ENCODE measurements at regions not wholly inside any gene's neighbourhood (a gene's known extent, or its start where the extent isn't known, plus 50 kb on each side); places are given as distances from the start of the nearest gene placed in this dataset.

DNA sequence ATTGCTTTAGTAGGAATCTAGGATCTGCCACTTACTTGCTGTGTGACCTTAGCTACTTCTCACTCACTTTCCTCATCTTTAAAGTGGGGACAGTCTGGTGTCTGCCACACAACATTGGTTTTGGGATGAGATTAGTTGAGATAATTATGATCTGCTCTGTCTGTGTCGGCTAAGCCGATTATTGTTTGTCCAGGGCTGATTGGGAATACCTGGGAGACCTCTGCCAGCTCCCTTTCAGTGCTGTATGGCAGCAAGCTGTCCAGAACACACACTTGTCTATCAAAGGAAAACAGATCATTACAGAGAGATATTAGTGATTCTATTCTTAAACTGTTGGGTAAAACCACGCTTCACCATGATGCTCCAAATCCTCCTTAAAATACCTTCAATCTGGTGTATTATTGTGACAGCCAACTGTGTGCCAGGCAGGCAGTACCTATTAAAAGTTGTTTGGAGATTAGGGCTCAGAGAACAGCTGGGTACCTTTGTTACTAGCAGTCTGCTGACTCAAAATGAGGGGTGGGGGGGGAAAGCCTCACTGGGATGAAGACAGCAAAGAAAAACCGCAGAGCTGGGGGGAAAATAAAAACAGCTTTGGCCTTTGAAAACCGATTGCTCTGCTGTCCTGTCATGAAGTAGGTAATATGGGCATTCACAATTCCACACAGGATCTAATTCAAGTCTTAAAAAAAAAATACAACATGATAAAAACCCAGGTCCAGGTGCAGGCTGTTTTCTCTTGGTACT, 458.4 kb upstream of the C9orf72 start:
- peak; percentile 49 for DNase-seq

DNA sequence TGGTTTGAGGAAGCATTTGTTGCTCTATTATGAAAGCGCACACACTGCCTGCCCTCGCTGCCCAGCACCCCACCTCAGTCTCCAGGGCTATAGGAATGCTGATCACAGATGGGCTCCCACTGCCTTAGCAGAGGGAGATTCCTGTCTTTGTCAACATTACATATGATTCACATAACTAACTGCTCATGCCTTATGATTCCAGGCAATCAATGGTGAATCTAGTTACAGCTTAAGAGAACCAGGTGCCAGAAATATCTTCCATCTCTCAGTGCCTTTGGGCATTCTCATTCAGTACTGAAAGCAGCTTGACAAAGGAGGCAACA, 458.9 kb upstream of the C9orf72 start:
- DNase-seq: no peak

GRCh38 chr9:28034242-28034641, 461.0 kb upstream of the C9orf72 start:
- DNase-seq: no peak

DNA sequence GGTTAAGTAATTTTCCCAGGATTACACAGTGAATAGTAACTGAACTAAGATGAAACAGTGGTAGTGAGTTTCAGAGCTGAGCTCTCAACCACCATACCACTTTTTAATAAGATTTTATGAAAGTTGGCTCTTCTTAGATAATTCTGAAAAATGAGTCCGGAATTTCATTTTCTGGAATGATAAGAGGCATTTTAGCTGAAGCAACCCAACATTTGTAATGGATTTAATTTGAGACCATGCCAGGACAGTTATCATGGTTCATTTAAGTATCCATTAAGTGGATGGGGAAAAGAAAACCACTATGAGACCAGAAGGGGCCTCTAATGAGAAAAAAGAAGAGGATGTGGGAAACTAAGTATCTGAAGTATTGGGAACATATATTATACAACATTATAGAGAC, 464.7 kb upstream of the C9orf72 start:
- DNase-seq: no peak

DNA sequence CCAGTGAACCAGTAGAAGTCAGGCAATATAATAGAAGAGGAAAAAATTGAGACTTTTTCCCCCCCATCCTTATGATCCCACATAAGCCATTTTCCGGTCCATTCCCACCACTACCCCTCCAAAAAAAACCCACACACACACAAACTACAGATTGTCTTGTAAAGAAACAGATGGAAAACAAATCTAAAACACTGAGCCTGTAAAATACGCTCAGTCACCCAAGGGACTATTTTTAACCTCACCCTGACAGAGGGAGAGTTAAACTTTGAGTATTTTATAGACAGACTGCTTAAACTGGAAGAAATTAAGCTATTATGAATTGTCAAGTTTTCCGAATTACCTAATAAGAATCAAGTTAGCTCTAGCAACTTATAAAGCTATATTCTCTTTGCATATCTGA, 471.8 kb upstream of the C9orf72 start:
- no peak for DNase-seq

DNA sequence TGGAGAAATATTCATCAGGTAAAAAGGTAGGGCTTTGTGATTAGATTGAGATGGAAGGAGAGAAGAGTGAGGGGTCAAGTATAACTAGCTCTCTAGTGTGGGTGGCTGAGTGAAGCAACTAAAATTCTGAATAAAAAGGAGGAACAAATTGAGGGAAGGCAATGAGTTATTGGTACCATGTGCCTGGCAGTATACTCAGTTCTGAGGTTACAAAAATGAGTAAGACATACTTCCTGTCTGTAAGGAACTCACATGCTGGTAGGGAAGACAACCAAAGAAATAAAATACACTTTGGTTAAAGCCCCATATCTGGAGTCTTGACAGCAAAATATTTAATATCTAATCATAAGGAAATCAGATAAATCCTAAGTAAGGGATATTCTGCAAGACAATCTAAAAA, 476.8 kb upstream of the C9orf72 start:
- no peak for DNase-seq

- no peak for DNase-seq
These were observed 477.7 kb upstream of the C9orf72 start for GRCh38 chr9:28050941-28051340.

DNA sequence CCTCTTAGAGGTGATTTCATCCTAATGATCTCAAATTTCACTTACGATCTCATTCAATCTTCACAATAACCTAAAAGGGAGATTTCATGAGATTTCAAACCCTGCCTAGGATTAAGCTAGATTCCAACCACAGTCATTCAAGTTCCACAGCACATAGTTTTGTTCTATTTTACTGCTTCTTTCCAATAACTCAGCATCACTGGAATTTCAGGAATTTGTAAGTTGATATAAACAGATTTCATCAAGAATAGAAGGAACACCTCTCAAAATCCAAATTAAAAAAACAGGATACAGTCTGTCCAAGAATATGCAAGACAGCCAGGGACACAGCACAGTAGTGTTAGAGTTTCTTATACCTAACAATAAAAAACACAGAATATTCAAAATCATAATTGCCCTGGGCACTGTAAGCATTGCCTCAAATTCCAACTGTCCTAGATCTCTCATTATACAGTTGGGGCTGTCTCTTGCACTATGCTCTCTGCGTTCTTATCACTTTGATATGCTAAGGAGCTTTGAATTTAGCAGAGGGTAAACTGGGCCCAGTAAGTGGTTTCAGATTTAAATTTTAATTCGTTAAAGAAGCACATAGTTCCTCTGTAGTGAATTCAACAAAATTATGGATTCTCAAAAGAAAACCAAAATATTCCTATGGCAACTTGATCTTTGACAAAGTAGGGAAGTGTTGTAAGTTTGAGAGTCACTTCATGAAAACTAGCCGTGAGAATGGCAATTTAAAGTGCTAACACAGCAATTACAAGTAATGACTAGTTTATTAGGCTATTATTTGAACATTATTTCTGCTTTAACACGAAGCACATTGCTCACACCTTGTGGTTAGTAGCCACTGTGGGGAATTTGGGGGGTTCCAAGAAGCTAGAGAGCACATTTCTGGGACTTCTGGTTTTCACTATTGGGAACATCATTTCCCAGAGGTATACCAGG, 478.6 kb upstream of the C9orf72 start:
- DNase-seq: no peak

- no peak for DNase-seq
These were observed 480.0 kb upstream of the C9orf72 start for GRCh38 chr9:28053096-28053777.

GRCh38 chr9:28056006-28056405, 482.7 kb upstream of the C9orf72 start:
- no peak for DNase-seq

- DNase-seq: no peak
These were observed 483.2 kb upstream of the C9orf72 start for GRCh38 chr9:28056466-28056865.

DNA sequence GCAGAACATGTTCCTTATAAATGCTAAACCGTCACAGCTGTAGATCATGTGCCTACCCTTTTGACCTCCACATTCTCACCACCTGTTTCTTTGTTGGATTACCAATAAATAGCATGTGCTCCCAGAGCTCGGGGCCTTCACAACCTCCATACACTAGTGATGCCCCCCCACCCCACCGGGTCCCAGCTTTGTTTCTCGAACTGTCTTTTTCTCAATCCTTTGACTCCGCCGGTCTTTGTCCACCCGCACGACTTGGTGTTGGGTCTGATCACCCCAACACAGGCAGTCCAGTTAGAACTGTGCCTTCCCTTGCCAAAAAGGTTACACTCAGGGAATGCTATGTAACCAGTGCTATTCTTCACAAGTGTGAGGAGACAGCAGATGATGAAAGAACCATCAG, 485.9 kb upstream of the C9orf72 start:
- no peak for DNase-seq

DNA sequence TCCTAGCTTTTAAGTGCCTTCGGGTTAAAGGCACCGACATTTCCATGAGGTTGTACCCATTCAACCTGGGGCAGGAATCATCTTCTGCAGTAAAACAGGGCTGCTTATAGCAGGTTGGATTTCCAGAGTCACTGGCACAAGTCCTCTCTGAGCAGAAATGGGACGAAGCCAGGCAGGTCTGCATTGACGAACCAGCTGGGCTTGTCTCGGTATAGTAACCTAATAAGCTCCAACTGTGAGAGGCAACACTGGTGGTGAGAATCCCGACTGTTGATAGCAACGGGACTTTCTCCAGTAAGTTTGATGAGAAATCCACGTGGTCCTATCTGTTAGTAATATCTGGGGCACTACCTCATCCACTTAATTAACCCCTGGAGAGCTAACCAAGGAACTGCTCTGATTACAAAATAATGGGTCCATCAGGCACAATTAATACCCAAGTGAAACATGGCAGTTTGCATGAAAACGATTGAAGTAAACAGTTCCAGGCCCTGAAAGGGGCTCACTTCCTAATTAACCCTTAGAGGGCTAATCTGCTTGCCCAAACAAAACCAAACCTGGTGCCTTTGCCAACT, 491.0 kb upstream of the C9orf72 start:
- peak; percentile 74 for DNase-seq

GRCh38 chr9:28073270-28073669, 500.0 kb upstream of the C9orf72 start:
- DNase-seq: peak; percentile 60

DNA sequence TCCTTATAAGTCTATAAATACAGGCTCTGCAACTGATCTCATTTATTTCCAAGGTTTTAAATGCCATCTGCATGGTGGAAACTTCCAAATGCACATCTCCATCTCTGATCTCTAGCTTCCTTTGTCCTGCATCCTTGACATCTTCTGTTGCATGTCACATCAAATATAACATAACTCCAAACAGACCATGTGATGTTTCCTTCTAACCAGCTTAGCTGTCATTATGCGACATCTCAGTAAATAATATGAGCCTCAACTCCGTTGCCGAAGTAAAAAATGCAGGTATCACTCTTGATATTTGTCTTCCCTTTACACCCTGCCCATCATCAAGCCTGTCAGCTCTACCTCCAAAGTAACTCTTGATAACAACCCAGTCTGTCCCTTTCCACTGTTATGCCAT, 506.4 kb upstream of the C9orf72 start:
- DNase-seq: no peak

DNA sequence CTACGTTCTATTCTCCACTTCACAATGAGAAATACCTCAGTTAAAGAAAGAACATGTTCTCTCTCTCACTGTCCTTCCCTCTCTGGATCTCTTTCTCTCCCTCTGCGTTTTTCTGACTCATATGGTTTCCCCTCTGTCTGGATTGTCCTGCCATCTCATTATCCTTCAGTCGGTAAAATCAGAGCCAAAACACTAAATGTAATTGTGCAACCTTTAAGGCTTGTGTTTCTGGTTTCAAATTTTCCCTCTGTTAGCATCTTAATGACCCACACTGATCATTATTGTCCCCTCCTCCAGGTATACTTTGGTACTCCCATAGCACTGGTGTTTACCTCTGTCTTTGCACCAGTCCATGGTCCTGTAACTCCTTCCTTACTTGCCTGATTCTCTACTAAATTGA, 509.4 kb upstream of the C9orf72 start:
- no peak for DNase-seq

DNA sequence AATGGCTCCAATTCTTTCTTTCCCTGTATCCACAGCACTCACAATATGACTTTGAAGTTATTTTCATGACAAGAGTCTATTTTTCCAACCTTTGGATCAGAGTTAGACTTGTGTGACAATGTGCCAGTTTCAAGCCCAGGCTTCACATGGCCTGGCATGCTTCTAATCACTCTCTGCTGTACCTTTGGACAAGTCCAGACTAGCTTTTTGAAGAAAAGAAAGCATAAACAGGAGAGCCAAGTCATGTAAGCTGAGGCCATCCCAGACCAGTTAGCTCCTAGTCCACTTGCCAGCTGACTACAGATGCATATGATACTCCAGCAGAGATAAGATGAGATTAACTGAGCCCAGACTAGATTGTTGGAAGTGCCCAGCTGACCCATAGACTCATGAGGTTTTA, 513.6 kb upstream of the C9orf72 start:
- no peak for DNase-seq

DNA sequence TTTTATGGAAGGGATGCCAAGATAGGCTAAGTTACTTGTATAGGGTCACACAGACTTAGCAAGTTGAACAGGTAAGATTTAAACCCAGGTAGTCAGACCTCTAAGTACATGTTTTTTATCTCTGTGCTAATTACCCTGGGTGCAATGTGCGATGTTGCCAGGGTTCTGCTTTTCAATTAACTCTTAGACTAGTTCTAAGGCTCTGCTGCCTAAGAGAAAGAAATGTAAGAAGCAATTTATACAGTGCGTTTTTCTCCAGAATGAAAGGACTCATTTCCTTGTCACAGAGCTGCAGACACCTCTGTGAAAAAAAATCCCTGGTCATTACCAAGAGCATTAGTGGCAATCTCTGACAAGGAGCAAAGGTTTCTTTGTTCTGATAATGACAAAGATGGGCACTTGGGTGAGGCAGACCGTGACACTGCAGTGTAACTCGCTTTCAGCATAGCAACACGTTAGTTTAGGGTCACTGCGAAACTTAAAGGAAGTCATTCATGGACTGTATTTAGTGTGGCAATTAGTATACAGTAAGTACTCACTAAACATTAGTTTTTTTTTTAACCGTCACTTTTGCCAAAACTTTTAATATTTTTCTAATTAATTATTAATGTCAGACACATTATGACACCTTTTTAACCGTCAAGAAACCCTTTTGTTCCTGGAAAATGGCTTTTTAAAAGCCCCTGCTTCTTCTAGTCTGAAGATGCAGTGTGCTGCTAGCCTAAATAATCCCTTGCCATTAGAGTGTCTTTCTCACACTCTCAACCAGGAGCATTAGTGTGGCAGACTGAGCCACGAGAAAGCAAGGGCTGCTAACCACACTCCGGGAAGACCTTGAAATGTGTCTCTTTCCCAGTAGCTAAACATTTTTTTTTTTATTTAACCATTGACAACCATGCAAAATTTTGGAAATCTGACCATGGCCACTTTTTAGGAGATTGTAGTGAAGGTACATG, 520.0 kb upstream of the C9orf72 start:
- peak; percentile 72 for DNase-seq

DNA sequence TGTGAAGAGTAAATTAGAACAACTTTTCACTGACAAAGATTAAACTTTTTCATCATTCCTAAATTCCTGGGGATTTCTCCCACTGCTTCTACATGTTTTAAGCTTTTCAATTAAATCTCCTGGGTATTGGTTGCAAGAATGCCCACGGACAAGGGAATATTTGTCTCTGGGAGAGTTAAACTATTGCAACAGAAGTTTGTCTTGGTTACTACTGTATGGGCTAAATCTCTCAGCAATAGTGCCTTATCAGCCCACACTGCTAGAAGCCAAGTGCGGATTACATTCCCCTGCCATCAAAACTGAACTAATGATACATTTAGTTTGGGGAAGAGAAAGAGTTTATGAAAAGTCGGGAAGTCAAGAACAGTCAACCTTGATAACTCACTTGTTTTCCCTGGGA, 528.2 kb upstream of the C9orf72 start:
- no peak for DNase-seq

DNA sequence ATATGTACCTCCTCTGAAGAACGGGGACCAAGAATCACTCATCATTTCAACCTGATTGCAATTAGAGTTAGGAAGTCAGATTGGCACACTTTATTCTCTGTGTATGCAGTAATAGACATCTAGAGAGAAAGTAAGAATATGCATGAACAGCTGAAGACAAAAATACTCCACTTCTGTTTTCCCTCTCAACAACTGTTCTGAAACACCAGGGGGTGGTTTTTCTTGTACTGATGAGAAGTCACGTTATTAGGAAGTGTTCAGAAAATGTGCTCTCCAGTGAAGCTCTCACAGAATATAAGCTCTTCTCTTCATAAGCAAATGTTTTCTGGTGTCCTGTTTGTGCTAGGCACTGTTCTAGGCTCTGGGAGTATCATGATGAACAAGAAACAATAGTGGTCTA, 531.7 kb upstream of the C9orf72 start:
- DNase-seq: no peak

GRCh38 chr9:28120184-28120583, 546.9 kb upstream of the C9orf72 start:
- DNase-seq: peak; percentile 56

DNA sequence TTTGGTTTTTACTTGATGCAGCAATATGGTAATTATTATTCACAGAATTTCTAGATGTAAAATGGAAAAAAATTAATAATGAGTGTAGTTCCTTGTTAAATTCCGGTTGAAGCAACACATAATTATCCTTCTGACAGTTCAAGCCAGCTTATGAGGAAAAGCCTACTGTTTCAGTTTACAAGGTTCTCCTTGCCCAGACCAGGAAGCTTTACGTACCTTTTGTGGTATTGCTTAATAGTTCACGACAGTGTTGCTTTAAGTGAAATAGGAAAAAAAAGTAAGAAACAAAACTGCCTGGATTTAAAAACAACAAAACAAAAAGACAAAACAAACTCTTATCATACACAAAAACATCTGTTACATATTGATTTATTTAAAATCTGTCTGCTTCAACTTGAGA, 547.3 kb upstream of the C9orf72 start:
- DNase-seq: peak; percentile 16

Measured in eye (tissue), 1 donor.